HG02885 (cell line): ENCODE measurements at regions not wholly inside any gene's neighbourhood (a gene's known extent, or its start where the extent isn't known, plus 50 kb on each side); places are given as distances from the start of the nearest gene placed in this dataset.

ENCODE experiments used
- ATAC-seq: cut with Tn5 transposase; IDR thresholded peaks from one replicate; pipeline ENCODE4 v1.9.1; 2021; ENCODE audit warnings: mild to moderate bottlenecking; ENCODE audit not compliant: unreplicated experiment, poor library complexity

- ATAC-seq, result no peak
Observed at GRCh38 chr18:46400449-46400848, 256.6 kb downstream of the LOXHD1 start.

- no peak for ATAC-seq
Observed at GRCh38 chr18:46401486-46402070, 255.4 kb downstream of the LOXHD1 start.

- ATAC-seq, result no peak
Observed at GRCh38 chr18:46402396-46402795, 254.6 kb downstream of the LOXHD1 start.

GRCh38 chr18:46402945-46403344 lies 254.1 kb downstream of the LOXHD1 start:
- ATAC-seq, result no peak

GRCh38 chr18:46405832-46406538 lies 251.0 kb downstream of the LOXHD1 start:
- ATAC-seq, result no peak

- no peak for ATAC-seq
Observed at GRCh38 chr18:46406539-46406932, 250.5 kb downstream of the LOXHD1 start.

- ATAC-seq, result no peak
Observed at GRCh38 chr18:46407486-46408166, 249.4 kb downstream of the LOXHD1 start.

- no peak for ATAC-seq
Observed at GRCh38 chr18:46408334-46408987, 248.6 kb downstream of the LOXHD1 start.

- ATAC-seq, result no peak
Observed at GRCh38 chr18:46411191-46411828, 245.7 kb downstream of the LOXHD1 start.

- no peak for ATAC-seq
Observed at GRCh38 chr18:46411867-46412690, 244.9 kb downstream of the LOXHD1 start.

- no peak for ATAC-seq
Observed at GRCh38 chr18:46412916-46413315, 244.1 kb downstream of the LOXHD1 start.

- no peak for ATAC-seq
Observed at GRCh38 chr18:46413684-46414083, 243.3 kb downstream of the LOXHD1 start.

GRCh38 chr18:46414863-46415262 lies 242.2 kb downstream of the LOXHD1 start:
- no peak for ATAC-seq

GRCh38 chr18:46415532-46416252 lies 241.3 kb downstream of the LOXHD1 start:
- ATAC-seq, result no peak

GRCh38 chr18:46416706-46417638 lies 240.0 kb downstream of the LOXHD1 start:
- peak; percentile 87 for ATAC-seq

- ATAC-seq, result no peak
Observed at GRCh38 chr18:46418663-46419260, 238.3 kb downstream of the LOXHD1 start.

- no peak for ATAC-seq
Observed at GRCh38 chr18:46419391-46420141, 237.5 kb downstream of the LOXHD1 start.
